GM19463 (cell line): ENCODE measurements at regions not wholly inside any gene's neighbourhood (a gene's known extent, or its start where the extent isn't known, plus 50 kb on each side); places are given as distances from the start of the nearest gene placed in this dataset.

Experiments used
- ATAC-seq: cut with Tn5 transposase; IDR thresholded peaks from one replicate; pipeline ENCODE4 v1.9.1; 2021; ENCODE audit warnings: mild to moderate bottlenecking, moderate library complexity; ENCODE audit not compliant: unreplicated experiment

DNA sequence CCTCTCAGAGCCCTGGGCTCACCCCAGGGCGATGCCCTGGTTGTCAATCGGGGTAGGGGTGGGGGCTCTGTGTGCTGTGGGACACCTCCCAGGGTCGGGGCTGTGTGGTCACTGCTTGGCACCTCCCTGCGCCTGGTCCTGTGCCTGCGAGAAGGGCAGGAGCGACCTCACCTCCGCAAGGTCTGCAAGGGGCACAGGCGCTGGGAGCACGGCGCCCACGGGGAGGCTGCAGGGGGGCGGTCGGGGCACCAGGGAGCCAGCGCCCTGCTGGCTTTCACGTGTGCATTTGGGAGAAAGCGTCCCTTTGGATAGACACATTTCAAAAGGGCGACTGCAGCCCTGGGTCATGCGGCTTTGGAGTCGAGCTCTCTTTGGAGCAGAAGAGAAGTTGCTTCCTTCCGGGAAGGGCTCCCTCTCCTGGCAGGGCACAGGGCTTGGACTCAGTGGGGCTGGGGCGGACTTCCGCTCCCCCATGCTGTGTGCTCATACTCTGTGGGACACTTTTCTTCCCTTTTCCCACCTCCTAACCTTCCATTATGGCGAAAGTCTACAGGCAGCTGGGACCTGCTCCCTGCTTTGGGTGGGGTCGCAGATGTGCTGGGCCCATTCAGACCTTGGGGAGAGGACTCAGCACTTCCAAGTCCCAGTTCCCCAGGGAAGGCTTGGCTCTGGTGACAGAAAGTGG is 52.9 kb upstream of the SLC28A3 start:
- ATAC-seq = no peak

DNA sequence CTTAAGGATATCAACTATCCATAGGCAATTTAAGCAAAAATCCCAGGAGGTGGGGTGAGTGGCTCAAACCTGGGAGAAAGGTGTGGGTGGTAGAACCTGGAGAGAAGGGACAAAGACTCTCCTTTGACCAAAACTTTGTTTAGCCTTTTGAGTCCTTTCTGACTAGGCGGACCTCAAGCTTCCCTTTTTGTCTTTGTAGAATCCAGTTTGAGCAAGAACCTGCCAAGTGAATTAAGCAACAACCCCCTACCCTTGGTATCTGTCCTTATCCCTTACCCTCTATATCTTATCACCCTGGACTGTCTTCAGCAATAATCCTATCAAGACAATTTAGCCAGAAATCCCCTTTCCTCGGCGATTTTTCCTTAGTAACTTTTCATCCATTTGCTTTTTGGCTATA is 53.5 kb upstream of the SLC28A3 start:
- no peak for ATAC-seq

DNA sequence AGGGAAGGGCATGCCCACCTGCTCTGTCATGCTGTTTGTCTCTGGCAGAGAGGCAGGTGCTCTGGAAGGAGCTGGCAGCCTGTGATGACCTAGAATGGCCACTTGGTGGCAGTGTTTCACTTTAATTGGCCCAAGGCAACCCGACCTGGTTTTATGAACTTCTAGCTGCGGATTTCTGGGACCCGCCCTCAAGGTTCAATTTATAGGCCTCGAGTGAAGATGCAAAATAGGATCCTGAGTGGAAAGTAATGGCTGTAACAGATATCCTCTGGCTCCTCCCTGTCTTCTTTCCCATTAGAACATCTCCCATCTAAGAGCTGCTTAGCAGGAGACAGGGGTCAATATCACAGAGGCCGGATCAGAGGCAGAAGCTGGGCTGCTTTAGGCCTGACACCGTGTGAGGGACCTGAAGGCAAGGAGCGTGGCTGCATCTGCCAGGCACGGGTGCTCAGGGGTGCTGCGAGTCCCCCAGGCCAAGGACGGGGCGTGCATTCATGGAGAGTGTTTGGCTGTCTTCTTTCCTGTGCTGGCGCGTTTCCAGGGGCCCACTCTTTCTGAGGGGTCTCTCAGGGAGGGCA is 56.7 kb upstream of the SLC28A3 start:
- peak; percentile 71 for ATAC-seq

DNA sequence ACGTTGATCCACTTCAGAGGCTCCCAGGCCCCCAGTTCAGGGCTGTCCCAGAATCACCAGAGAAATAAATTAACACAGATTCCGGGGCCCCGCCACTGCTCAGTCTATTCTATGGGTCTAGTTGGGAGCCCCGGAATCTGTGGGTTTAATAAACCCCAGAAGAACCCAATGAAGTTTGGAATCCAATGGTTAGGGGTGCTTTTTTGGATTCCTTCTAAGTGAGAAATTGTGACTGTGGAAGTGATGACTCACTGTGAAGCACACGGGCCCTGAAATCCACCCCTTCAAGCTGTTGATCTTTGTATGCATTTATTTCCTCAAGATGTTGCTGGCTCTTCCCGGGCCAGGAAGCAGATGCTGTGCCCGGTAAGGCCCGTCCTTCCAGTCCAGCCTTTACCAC is 57.3 kb upstream of the SLC28A3 start:
- no peak for ATAC-seq

DNA sequence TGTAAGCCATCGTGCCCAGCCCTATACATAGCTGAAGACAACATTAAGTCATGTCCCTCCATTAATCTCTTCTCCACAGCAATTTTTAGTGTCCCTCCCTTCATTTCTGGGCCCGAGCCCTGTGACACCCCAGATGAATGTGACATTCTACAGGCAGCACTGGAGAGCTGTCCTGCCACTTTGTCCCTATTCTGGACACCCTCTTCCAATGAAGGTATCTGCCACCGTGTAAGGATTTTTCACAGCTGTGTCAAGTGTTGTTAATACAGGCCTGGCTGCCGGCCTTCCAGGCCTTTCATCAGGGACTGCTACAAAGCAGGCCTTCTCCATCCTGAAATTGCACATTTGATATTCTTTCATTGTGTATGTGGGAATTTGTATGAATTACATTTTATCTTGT is 62.0 kb upstream of the SLC28A3 start:
- no peak for ATAC-seq

DNA sequence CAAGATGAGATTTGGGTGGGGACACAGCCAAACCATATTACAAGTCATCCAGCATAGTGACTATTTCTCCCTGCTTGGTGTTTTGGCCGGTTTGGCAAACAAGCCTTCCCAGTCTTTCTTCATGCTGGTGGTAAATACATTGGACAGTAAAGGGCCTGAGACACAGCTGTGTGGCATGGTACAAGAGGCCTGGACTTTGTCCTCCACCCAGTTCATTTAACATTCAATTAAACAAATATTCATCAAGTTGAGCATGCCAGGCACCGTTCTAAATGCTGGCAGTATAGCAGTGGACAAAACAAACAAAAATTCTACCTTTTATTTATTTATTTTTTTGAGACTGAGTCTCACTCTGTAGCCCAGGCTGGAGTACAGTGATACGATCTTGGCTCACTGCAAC is 62.7 kb upstream of the SLC28A3 start:
- no peak for ATAC-seq

DNA sequence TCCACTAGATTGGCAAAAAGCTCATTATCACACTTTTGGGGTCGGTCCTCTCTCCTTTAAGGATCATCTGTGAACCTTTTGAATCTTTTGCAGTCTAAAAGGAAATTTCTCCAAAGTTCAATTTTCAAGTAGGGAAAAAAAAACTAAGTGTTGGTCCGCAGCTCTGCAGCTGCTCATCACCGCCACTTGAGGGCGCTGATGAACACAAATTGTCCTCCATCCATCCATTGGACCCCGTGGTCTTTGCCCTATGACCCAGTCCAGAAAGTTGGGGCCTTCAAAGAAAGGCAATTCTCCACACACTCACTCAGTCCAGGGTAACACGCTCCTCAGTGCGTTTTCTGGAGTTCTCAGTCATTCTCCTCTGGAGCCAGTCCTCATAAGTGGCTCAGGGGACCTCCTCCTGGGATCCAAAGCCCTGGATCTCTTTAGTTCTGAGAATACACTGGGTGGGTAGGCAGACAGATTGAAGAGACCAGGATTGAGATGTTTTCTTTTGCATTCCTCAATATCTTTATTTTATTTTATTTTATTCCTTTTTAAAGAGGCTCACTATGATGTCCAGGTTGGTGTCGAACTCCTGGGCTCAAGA is 63.6 kb upstream of the SLC28A3 start:
- no peak for ATAC-seq

DNA sequence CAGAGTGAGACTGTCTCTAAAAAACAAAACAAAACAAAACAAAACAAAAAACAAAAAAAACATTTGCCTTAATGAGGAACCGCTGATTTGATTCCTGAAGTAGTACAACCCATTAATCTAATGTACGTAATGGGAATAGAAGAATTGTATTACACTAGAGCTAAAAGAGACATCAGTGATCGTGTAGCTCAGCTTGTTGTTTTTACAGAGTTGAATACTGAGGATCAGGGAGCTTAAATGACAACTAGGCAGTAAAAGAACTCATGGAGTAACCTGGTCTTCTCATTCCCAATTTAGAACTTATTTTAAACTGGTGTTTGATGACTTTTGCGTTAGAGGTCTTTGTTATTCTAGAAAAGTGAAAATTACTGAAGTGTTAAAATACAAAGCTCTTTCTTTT is 65.1 kb upstream of the SLC28A3 start:
- ATAC-seq = no peak

DNA sequence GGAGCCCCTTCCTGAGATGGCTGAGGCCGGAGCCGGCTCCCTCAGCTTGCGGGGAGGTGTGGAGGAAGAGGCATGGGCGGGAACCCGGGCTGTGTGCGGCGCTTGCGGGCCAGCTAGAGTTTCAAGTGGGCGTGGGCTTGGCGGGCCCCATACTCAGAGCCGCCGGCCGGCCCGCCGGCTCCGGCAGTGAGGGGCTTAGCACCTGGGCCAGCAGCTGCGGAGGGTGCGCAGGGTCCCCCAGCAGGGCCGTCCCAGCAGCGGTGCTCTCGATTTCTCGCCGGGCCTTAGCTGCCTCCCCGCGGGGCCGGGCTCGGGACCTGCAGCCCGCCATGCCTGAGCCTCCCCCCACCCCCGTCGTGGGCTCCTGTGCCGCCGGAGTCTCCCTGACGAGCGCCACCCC is 67.9 kb upstream of the SLC28A3 start:
- ATAC-seq = no peak

DNA sequence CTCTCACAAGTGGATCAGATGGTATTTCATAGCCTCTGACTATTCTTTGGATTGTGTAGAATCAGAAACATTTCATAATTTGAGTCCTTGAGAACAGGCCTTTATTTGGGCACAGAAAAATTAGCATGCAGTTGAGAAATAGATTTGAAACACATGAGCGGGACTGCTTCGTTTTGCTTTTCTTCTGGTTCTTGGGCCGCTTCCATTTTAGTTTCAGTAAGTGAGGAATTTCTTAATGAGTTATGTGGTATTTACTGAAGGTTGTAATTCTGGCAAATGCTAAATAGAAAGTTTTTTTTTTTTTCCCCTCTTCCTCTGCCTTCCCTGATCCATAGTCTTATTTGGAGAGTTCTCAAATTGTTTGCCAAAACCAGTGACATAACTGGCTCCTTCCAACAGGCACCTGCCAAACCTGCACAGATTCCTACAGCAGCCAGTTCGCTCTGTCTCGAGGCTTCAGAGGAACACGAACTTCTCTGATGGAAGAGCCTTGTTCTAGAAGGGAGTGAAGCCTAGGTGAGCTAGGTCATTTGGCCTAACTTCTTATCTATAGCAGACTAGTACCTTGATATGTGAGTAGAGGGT is 71.2 kb upstream of the SLC28A3 start:
- ATAC-seq = no peak

DNA sequence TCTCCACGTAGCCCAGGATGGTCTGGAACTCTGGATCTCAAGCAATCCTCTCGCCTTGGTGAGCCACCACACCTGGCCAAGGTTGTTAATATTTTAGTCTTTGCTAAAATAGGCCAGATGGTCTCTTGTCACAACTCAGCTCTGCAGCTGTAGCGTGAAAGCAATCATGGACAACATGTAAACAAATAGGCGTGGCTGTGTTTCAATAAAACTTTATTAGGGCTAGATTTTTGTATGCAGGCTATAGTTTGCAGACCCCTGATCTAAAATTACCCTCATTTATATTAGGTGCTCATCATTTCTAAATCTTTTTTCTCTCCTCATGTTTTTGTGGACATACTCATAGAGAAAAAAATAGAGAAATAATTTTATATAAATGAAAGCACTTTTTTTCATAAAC is 72.1 kb upstream of the SLC28A3 start:
- ATAC-seq = no peak

DNA sequence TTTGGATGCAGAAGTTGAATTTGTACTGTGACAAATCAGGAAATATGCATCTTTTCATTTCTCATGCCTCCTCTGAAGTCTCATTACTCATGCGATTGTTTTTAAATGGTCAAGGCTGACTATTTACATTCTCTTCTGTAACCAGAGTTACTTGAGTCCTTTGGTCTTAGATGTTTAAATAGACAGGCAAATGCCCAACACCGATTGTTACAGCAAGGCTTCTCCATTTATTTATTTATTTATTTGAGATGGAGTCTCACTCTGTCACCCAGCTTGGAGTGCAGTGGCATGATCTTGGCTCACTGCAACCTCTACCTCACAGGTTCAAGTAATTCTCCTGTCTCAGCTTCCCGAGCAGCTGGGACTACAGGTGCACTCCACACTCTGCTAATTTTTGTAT is 72.7 kb upstream of the SLC28A3 start:
- no peak for ATAC-seq

DNA sequence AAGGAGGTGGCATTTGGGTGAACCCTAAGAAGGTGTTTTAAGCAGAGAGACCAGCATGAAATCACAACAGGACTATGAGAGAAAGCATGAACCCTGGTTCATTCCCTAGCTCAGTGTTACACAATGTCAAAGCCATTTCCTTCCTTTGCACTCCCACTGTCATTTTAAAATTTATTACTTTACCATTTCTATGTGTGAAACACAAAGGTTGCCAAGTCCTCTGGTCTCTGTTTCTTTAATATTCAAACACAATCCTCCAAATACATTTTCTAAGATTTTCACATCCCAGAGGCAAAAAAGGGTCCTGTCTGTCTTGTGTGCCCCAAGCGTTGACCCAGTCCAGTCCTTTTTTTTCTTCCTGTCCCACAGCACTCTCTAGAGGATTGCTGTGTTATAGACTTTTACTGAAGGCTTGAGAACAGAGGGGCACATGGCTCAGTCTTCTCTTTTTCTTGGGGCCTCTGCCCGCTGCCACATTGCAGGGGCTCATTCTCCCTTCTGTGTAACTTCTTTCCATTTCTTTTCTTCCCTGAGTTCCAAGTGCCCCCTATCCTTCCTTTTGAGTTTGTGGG is 78.6 kb upstream of the SLC28A3 start:
- no peak for ATAC-seq

DNA sequence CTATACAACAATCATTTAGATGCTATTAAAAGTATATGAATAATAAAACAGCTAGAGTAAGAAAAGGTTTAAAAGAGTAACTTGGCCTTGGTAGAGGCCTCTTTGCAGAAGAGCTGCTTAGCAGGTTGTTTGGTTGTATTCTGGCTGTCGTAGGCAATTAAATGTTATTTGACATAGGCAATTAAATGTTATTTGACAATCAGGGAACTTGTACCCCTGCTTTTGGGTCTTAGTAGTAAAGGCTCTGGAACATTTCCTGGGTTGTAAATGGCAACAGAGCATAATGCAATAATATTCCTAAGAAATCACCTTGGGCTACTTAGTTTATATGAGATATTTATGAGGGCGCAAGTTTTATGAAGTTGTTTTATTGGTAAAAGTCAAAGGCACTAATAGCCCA is 84.4 kb upstream of the SLC28A3 start:
- ATAC-seq = no peak

DNA sequence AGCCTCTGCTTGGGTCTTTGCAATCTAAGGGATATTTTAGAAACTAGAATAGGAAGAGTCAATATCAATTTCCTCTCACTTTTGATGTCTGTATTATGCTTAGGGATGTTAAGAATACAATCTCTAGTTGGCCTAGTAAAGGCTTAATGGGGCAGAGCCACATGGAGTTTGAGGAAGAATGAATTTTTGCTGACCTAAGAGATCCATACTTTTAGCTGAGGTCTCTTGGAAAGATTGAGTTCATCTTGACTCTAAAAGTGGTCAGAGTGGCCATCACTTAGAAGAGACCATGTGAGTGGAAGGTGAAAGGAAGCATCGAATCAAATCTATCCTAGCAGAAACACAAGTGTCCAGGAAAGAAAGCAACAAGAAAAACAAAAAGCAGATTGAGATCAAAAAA is 92.2 kb upstream of the SLC28A3 start:
- no peak for ATAC-seq

DNA sequence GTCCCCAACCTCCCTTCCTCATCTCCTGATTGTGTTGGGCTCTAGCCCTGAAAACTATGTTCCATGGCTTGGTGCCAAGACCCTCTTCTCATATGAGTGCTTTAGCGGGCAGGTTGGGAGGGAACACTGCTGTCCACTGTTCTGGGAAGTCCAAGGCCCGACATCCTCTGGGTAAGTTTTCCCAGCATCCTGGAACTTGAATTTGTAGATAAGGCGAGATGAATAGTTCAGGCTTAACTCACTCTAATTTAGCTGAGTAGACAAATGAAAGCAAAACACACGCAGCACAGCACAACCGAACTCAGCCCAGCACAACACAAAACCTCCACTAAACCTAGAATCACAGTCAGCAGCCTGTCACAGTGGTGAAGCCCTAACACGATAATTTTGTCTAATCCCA is 95.3 kb upstream of the SLC28A3 start:
- ATAC-seq = no peak

DNA sequence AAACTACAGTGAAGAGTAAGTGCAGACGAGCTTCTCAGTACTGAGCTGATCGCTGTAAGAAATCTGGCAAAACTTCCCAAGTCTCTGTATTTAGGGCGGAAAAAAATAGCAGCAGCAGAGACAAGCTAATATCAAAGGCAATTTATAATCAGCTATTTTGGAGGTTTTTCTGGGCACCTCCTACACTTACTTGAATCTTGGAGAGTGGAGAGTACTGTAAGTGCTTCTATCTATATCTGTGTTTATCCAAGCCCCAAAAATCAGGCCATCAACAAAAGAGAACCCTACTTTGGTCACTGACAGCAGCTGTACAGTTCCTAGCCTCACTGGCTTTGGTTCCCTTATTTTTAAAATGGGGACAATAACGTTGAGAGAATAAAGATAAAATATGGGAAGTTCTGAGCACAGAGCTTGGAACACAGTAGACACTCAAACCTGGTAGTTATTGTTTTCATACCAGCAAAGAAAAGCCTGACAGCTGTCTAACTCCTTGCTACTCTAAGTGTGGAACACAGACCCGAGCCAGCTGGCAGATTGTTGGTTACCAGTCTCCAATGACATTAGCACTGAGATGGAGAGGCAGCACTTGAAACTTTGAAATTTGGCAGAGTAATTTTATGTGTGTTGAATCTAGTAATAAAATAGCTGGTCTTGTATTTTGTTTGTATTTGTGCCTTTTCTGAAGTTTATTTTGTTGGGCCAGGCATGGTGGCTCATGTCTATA is 96.0 kb upstream of the SLC28A3 start:
- no peak for ATAC-seq

DNA sequence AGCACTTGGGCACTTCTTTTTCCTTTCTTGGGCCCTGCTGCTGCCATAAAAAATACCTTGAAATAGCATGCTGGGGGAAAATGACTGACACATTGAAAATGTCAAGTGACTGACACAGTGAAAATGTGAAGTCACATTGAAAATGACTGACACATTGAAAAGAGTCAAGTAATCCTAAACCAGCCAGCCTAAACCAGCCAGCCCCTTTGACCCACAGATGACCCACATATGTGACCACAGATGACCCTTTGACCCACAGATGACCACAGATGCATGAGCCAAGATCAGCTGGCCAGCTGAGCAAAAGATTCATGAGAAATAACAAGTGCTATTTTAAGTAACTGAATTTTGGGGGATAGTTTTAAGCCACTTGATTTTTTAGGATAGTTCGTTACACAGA is 97.8 kb upstream of the SLC28A3 start:
- no peak for ATAC-seq

DNA sequence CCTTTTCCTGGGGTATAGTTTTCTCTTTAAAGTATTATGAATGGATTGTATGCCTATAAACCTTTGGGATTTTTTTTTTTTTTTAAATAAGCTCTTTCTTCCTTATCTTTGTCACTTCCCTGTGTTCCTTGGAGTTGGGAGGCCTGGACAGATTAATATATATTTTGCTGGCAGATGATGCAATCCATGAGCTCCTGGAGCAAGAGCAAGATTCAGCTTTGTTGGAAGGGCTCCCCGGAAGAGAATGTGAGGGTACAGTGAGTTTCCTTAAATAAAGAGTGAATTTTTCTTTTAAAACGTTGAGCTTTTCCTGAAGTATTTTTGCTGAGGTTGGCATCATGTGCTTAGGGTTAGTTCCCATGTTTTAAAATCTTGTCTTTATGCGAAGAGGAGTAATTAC is 98.7 kb upstream of the SLC28A3 start:
- no peak for ATAC-seq

DNA sequence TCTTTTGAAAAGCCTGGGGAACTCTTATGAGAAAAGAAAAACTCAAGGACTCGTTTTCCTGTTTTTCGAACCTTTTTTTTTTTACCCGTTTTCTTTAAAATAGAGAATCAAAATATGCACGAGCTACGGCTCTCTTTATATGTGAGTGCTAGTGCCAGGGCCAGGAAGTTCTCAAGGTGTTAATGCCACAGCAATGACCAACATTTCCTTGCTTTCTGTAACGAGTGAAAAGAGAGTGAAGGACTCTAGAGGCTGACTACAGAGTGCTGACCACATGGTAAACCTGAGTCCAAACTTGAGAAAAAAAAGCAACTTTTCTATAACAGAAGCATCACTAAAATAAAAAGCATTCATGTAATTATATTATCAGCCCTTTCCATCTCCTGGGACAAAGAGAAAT is 102.2 kb upstream of the SLC28A3 start:
- ATAC-seq = no peak

DNA sequence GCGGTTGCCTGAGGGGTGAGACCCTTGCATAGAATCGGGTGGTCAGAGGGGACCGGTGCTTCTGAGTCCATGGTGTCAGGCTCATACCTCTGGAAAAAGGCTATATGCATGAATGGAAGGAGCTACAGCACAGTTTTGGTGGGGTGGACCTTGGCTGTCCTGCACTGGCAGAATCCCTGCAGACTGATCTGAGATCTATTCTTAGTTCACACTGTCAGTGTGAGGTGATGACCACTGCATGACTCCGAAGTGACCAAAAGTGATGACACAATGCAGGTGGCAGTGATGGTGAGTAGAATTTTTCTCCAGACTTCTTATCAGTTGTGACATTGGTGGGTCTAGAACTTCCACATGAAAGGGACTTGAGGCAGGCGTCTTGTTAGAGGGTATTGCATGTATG is 105.2 kb upstream of the SLC28A3 start:
- ATAC-seq = no peak
